GM10248 (cell line): ENCODE measurements at regions not wholly inside any gene's neighbourhood (a gene's known extent, or its start where the extent isn't known, plus 50 kb on each side); places are given as distances from the start of the nearest gene placed in this dataset.

ENCODE experiments used
- CTCF ChIA-PET: fragments of 300-600 bp; sonication (Branson Sonifier 250); formaldehyde crosslinking; extraction: SDS; loops from one replicate; lab custom pipeline; 2021; ENCODE audit warnings: antibody characterized with exemption; lab: Yijun Ruan, JAX
- POLR2A ChIA-PET: fragments of 350-650 bp; sonication (Branson Sonifier 250); formaldehyde crosslinking; extraction: SDS; loops from one replicate; lab custom pipeline; 2020; ENCODE audit warnings: antibody characterized with exemption; lab: Yijun Ruan, JAX
- DNase-seq: peaks from one replicate; pipeline ENCODE4 v3.0.0; 2012; ENCODE audit errors: extremely low spot score
- CTCF ChIP-seq: IDR thresholded peaks from 2 replicates; pipeline ENCODE4 v1.5.1; 2012; ENCODE audit warnings: mild to moderate bottlenecking, low read depth; ENCODE audit errors: extremely low read depth, missing control alignments, control extremely low read depth

GRCh38 chr12:130044991-130045621 lies 117.2 kb upstream of the FZD10 start:
- POLR2A ChIA-PET, result no interaction called here
- no peak for DNase-seq
- TF ChIP-seq CTCF, result no peak
- CTCF ChIA-PET, result interaction anchor here (0.6 to 2.1 kb wide), 3 partner anchors 12 to 702 kb away, joined by 3 to 9 read pairs (median 5); no protein-coding TSS in a partner anchor

GRCh38 chr12:130049666-130050065 lies 112.6 kb upstream of the FZD10 start:
- ChIA-PET POLR2A (no interaction called here), CTCF (interaction anchor here (1.0 to 2.6 kb wide), 3 partner anchors 17 to 286 kb away, joined by 3 to 8 read pairs (median 5); no protein-coding TSS in a partner anchor)
- no peak for DNase-seq
- no peak for TF ChIP-seq CTCF

- TF ChIP-seq CTCF, result no peak
- no peak for DNase-seq
- CTCF ChIA-PET, result no interaction called here
- POLR2A ChIA-PET, result no interaction called here
Observed at GRCh38 chr12:130051900-130052299, 110.4 kb upstream of the FZD10 start.

GRCh38 chr12:130053651-130054069 lies 108.6 kb upstream of the FZD10 start:
- TF ChIP-seq CTCF, result no peak
- POLR2A ChIA-PET, result no interaction called here
- CTCF ChIA-PET, result interaction anchor here (1.1 kb wide), 1 partner anchor 21 kb away, joined by 4 read pairs; no protein-coding TSS in a partner anchor
- no peak for DNase-seq

- POLR2A ChIA-PET, result no interaction called here
- CTCF ChIA-PET, result no interaction called here
- no peak for TF ChIP-seq CTCF
- DNase-seq, result no peak
Observed at GRCh38 chr12:130054803-130055202, 107.5 kb upstream of the FZD10 start.

- TF ChIP-seq CTCF, result no peak
- DNase-seq, result no peak
- POLR2A ChIA-PET, result no interaction called here
- CTCF ChIA-PET, result no interaction called here
Observed at GRCh38 chr12:130058926-130059472, 103.3 kb upstream of the FZD10 start.
